ENCODE measurements at regions not wholly inside any gene's neighbourhood (a gene's known extent, or its start where the extent isn't known, plus 50 kb on each side); places are given as distances from the start of the nearest gene placed in this dataset.

- TF ChIP-seq, protein P1, sequence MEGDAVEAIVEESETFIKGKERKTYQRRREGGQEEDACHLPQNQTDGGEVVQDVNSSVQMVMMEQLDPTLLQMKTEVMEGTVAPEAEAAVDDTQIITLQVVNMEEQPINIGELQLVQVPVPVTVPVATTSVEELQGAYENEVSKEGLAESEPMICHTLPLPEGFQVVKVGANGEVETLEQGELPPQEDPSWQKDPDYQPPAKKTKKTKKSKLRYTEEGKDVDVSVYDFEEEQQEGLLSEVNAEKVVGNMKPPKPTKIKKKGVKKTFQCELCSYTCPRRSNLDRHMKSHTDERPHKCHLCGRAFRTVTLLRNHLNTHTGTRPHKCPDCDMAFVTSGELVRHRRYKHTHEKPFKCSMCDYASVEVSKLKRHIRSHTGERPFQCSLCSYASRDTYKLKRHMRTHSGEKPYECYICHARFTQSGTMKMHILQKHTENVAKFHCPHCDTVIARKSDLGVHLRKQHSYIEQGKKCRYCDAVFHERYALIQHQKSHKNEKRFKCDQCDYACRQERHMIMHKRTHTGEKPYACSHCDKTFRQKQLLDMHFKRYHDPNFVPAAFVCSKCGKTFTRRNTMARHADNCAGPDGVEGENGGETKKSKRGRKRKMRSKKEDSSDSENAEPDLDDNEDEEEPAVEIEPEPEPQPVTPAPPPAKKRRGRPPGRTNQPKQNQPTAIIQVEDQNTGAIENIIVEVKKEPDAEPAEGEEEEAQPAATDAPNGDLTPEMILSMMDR (IDR thresholded peaks at IDR 0.05): no peak
- TF ChIP-seq POLR2A (IDR thresholded peaks at IDR 0.05) (no peak), EP300 (IDR thresholded peaks at IDR 0.05) (peak in 1 of 2 donors; percentile 80)
Measured at GRCh38 chr1:55813618-55814017, 598.5 kb upstream of the USP24 start.

All from tibial nerve (tissue), 4 donors.